ACHN (cell line): ENCODE measurements at regions not wholly inside any gene's neighbourhood (a gene's known extent, or its start where the extent isn't known, plus 50 kb on each side); places are given as distances from the start of the nearest gene placed in this dataset.

ENCODE experiments used
- DNase-seq: peaks from one replicate; pipeline ENCODE4 v3.0.0-alpha.2; 2015
- in situ Hi-C: cut with HindIII; loops from 2 replicates; pipeline ENCODE4 v1.10.0; 2017; ENCODE audit warnings: low sequenced_read_pairs, low pct_ligation_motif_present, low pct_unique_long_range_greater_than_20kb

- DNase-seq = no peak
- in situ Hi-C loops = no loop called here
Measured at GRCh38 chr4:80145739-80146138, 51.6 kb upstream of the PRDM8 start.

DNA sequence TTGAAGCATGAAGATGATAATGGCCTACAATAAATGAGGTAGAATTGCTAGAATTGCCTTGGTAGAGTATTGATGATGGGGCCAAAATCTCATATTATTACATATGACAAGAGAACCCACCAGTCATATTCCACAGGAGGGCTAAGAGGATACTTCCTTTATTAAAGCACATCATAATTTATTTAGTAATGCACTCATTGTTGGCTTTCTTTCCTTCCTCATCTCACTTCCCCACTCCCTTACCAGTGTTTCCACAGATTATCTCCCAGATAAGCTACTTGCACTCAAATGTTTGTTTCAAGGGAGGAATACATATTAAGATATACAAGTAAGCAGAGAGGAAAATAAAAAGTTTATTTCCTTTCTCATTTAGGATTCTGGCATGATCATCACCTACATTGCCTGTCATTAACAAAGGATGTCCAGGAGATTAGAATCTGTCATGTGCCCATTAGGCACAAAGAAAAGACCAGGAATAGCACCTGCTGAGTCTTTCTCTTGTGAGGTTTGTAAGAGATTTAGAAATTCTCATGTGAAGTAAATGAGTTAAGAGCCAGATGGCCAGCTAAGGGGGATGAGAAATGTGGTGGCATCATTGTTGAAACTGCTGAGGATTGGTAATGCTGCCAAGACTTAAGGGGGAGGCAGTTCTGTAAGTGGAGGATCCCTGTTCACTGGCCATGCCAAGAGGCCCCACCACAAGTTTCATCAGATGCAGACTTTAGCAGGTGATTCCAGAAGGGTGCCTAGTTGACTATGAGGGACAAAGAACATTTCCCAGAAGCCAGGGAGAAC lies 52.4 kb upstream of the PRDM8 start:
- in situ Hi-C loops = no loop called here
- DNase-seq = no peak

- in situ Hi-C loops = no loop called here
- DNase-seq = no peak
Measured at GRCh38 chr4:80143307-80143679, 54.0 kb upstream of the PRDM8 start.

DNA sequence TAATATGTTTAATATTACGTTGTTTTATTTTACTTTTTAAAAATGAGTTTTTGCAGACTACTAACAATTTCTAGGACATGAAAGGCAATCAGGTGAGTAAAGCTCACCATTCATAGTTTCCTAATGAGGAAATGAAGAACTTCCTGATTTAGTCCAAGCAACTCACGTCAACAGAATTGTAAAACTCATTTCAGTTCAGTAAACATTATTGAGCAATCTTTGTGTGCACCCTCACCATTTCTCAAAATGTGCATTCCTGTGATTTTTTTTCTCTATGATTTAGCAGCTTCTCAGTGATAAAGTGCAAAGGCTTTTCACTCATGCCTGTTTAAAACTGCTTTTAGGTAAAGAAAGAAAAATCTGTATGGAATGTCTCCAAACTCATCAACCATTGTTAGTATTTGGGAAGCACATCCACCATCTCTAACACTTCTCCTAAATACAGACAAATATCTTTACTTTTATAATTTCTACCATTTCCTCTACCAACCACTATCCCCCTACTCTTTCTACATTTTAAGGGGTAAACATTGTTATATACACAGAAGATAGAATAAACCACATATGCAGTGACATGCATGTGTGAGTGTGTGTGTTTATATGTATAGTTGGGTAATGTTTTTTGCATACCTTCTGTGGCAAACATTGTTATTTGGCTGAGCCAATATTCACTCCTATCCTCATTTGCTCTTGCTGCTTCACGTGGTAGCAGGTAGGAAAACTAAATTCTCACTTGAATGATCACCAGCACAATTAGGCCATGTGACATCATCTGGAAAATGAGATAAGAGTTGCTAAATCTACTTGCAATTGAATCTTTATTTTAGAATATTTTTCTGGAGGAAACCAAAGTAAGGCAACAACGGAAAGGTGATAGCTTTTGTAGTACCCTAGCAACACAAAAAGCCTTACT lies 54.7 kb upstream of the PRDM8 start:
- no peak for DNase-seq
- in situ Hi-C loops = no loop called here

DNA sequence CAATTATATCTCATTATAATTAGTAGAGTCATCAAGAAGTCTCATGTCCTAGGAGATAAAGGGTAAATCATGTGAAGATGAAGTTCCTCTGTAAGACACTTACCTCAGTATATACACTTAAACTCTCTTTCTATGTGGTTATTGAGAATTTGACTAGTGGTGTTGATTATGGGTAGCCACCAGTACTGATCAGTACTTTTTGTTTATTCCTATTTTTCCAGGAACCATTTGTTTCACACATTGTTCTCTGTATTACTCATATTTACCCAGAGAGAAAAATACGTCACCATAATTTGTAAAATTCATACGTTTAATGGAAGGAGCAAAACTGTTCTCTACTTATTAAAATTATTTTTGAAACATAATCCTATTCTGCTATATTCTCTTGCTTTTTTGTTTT lies 55.8 kb upstream of the PRDM8 start:
- in situ Hi-C loops = no loop called here
- DNase-seq = no peak

GRCh38 chr4:80140194-80140593 lies 57.1 kb upstream of the PRDM8 start:
- no peak for DNase-seq
- in situ Hi-C loops = no loop called here

DNA sequence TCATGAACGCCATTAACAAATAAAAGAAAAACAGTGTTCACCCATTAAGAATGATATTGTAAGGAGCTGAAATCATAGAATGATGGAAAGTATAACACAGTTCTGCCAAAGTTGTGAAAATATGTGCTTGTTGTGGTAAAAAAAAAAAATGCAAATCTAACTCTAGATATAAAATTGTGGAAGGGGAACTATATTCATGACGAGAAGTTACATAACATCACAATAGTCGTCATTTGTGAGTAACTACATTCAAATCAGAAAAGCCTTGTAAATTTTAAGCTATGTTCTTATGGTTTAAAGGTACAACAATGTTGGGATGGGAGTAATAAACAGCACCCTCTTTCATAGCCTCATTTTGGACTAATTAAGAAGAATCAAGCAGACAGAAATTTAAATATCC lies 57.6 kb upstream of the PRDM8 start:
- in situ Hi-C loops = no loop called here
- DNase-seq = no peak

- in situ Hi-C loops = no loop called here
- no peak for DNase-seq
Measured at GRCh38 chr4:80138551-80139538, 58.5 kb upstream of the PRDM8 start.

DNA sequence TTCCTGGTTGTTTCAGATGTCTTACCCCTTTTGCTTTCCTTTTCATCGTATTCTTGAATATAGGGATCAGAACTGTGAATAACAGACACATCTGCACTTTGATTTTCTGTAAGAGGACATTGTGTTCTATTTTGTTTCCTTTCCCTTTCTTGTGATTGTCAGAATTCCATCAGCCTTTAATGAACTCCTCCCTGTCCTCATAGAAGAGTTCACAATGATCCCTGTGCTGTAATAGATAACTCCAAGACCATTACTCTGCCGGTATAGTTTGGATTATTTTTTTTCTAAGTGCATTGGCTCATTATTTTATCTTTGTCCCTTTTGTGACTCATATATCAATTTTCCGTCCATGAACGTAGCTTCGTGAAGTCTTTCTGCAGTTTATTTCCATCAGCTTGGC lies 59.7 kb upstream of the PRDM8 start:
- in situ Hi-C loops = no loop called here
- DNase-seq = no peak

DNA sequence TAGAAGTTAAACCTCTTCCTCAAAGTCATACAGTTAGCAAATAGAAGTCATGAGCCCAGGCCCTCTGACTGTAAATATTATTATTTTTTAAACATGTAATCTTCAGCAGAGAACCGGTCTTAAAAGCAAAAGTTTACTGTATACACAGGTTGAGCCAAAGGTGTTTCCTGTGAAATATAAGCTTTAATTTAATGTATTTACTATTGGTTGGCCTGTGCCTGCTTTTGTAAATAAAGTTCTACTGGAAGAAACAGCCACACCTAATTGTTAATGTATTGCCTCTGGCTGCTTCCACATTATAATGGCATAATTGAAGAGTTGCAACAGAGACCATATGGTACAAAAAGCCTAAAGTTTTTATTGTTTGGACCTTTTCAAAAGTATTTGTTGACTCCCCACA lies 61.0 kb upstream of the PRDM8 start:
- in situ Hi-C loops = no loop called here

GRCh38 chr4:80135702-80136058 lies 61.6 kb upstream of the PRDM8 start:
- no peak for DNase-seq
- in situ Hi-C loops = no loop called here

More for the DNA sequence above, 61.0 kb upstream of the PRDM8 start:
- DNase-seq = no peak

- DNase-seq = no peak
- in situ Hi-C loops = no loop called here
Measured at GRCh38 chr4:80134936-80135701, 62.1 kb upstream of the ANTXR2 start.

- DNase-seq = no peak
- in situ Hi-C loops = no loop called here
Measured at GRCh38 chr4:80133240-80133783, 60.3 kb upstream of the ANTXR2 start.

- in situ Hi-C loops = no loop called here
- no peak for DNase-seq
Measured at GRCh38 chr4:80129785-80130184, 56.8 kb upstream of the ANTXR2 start.

DNA sequence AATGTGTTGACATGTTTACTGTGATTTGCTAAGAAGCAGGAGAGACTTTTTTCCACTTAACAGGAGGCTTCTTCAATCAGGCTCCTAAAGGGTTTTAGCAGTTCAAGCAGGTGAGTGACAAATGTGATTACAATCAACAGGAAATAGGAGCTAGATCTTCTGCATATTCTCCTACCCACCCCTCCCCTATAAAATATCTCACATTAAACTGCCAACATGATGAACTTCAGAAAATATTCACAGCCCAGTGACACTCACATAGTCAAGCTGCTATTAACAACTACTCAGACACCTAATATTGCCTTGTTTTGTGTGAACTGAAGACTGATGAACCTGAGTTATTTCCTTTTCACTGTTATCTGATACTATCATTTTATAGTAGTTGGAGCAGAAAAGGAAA lies 55.9 kb upstream of the ANTXR2 start:
- in situ Hi-C loops = no loop called here
- no peak for DNase-seq

DNA sequence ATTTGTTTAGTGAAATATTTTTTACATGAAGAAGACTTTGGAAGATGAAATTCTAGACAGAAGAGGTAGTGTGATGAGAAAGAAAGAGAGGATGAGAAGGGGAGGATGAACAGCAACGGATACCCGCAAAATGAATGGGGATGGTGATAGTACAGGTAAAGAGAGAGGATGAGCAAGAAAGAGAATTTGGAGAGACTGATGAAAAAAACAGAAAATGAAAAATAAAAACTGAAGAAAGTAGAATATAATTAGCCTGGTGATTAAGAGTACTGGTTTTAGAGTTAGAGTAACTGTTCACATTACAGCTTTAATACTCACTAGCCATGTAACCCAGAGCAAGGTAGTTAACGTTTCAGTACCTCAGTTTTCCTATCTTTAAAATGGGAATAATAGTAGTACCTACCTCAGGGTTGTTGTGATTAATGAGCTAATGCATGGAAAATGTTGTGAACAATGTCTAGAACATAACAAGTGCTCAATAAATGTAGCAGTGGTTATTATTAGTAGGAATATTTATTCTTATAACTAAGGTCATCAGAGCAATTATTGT lies 54.9 kb upstream of the ANTXR2 start:
- DNase-seq = no peak
- in situ Hi-C loops = no loop called here

GRCh38 chr4:80126435-80126834 lies 53.4 kb upstream of the ANTXR2 start:
- DNase-seq = no peak
- in situ Hi-C loops = no loop called here
